22Rv1 (cell line): ENCODE measurements at regions not wholly inside any gene's neighbourhood (a gene's known extent, or its start where the extent isn't known, plus 50 kb on each side); places are given as distances from the start of the nearest gene placed in this dataset.

Experiments
- ZFX ChIP-seq: fragments of 450-650 bp; IDR thresholded peaks from 2 replicates; pipeline ENCODE4 v1.6.1; 2017; ENCODE audit warnings: antibody characterized with exemption, borderline replicate concordance
- TF ChIP-seq, protein P1 (sequence below): fragments of 450-650 bp; IDR thresholded peaks from 2 replicates; pipeline ENCODE4 v1.5.1; 2017; ENCODE audit warnings: mild to moderate bottlenecking

DNA sequence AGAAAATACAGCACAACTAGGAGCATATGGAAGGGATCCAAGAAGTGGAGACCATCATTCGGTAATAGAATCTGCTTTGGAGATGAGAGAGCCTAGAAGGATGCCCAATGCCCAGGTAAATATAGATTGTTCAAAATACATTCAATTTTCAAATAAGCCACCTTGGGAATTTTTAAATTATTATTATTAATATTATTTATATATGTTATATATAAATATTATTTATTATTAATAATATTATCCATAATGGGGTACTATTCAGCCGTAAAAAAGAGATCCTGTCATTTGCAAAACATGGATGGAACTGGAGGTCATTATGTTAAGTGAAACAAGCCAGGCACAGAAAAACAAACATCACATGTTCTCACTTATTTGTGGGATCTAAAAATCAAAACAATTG lies 127.8 kb upstream of the NDUFV2 start:
- TF ChIP-seq, protein P1, sequence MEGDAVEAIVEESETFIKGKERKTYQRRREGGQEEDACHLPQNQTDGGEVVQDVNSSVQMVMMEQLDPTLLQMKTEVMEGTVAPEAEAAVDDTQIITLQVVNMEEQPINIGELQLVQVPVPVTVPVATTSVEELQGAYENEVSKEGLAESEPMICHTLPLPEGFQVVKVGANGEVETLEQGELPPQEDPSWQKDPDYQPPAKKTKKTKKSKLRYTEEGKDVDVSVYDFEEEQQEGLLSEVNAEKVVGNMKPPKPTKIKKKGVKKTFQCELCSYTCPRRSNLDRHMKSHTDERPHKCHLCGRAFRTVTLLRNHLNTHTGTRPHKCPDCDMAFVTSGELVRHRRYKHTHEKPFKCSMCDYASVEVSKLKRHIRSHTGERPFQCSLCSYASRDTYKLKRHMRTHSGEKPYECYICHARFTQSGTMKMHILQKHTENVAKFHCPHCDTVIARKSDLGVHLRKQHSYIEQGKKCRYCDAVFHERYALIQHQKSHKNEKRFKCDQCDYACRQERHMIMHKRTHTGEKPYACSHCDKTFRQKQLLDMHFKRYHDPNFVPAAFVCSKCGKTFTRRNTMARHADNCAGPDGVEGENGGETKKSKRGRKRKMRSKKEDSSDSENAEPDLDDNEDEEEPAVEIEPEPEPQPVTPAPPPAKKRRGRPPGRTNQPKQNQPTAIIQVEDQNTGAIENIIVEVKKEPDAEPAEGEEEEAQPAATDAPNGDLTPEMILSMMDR, result no peak
- TF ChIP-seq ZFX, result no peak
